GM12891 (cell line): ENCODE measurements at regions not wholly inside any gene's neighbourhood (a gene's known extent, or its start where the extent isn't known, plus 50 kb on each side); places are given as distances from the start of the nearest gene placed in this dataset.

Source experiments
- POLR2A ChIP-seq: IDR thresholded peaks from 2 replicates; pipeline ENCODE4 v1.6.1; 2011; ENCODE audit warnings: low read depth, low read length, control low read depth
- POLR2AphosphoS5 ChIP-seq: IDR thresholded peaks from 2 replicates; pipeline ENCODE4 v1.6.1; 2011; ENCODE audit warnings: low read depth, low read length, control low read depth
- SPI1 ChIP-seq: IDR thresholded peaks from 2 replicates; pipeline ENCODE4 v1.6.1; 2011; ENCODE audit warnings: low read depth, low read length, control low read depth
- TAF1 ChIP-seq: IDR thresholded peaks from 2 replicates; pipeline ENCODE4 v1.6.1; 2011; ENCODE audit warnings: low read depth, low read length, control low read depth

GRCh38 chr7:24010495-24010894 is 273.5 kb upstream of the NPY start:
- TF ChIP-seq POLR2A (no peak), TAF1 (no peak), POLR2AphosphoS5 (no peak), SPI1 (no peak)
